ENCODE measurements at regions not wholly inside any gene's neighbourhood (a gene's known extent, or its start where the extent isn't known, plus 50 kb on each side); places are given as distances from the start of the nearest gene placed in this dataset.
"Not testable (repeated sequence)": the region's sequence is repeated elsewhere in the genome, so short reads cannot be mapped to it uniquely, and the experiment has no call there.

- DNase-seq: no peak
These were observed 84.3 kb upstream of the SHB start for GRCh38 chr9:38153152-38153909.

DNA sequence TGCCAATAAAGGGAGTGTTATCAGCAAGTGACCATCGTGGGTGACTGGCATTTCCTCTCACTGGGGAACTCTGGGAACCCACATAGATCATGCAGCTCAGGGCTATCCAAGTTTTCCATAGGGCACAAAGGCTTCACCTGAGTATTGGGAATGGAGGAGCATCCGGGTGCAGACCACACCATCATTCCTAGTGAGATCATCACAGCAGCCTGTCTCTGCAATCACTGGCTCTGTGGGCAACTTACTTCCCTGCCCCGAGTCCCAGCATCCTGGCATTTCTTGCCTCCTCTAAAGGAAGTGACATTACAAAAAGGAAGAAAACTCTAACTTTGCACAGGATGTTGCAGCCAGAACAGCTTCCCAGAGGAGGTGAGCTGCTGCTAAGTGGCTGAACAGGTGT lies 80.6 kb upstream of the SHB start:
- DNase-seq: no peak

DNA sequence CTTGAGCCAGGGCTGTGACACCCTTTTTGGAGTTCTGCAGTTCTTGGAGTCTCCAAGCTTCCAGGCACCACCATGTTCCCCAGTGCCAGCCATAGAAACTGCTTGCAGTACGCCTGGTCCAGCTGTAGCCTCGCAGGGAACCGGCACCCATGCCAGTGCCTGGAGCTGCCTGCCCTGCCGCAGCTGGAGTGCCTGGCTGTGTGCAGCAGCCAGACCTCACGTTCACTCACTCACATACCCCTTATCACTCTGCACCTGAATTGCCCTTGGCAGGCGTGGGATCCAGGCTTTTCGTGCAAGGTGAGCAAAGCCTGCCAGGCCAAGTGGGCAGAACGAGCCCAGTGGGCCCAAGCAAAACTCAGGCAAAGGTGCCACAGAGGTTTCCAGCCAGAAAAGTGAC lies 77.8 kb upstream of the SHB start:
- no peak for DNase-seq

DNA sequence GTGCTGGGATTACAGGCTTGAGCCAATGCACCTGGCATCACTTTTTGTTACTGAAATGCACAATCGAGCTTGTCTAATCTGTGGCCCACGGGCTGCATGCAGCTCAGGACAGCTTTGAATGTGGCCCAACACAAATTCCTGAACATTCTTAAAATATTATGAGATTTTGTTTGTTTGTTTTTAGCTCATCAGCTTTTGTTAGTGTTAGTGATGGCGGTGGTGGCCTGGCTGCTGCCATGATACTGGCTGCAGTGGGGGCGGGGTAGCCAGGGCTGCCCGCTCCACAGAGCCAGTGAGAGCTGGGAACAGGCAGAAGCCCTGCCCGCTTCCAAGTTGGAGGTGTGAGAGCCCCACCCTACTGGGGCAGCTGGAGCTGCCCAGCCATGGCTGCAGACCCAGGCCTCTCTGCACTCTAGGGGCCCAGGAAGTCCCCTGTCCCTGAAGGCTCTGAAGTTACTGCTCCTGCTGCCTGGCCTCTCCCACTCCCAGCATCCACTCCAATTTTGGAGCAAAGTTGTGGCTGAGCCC lies 76.6 kb upstream of the SHB start:
- DNase-seq: no peak

DNA sequence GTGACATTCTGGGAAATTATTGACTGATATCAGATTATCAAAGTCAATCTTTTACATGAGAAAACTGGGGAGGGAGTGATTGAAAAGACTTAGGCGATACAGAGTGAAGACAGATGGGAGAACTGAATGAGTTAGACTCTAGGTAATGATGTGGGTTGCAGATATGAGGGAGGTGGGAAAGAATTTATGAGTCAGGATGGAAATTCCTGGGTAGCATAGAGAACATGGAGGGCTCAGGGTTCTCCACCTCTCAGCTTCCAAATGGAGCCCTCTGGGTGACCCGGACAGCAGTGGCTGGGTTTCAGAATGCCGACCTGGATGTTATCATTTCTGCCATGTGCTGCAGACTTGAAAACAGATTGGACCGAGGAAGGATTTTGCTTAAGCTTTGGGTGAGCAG lies 75.4 kb upstream of the SHB start:
- DNase-seq: no peak

DNA sequence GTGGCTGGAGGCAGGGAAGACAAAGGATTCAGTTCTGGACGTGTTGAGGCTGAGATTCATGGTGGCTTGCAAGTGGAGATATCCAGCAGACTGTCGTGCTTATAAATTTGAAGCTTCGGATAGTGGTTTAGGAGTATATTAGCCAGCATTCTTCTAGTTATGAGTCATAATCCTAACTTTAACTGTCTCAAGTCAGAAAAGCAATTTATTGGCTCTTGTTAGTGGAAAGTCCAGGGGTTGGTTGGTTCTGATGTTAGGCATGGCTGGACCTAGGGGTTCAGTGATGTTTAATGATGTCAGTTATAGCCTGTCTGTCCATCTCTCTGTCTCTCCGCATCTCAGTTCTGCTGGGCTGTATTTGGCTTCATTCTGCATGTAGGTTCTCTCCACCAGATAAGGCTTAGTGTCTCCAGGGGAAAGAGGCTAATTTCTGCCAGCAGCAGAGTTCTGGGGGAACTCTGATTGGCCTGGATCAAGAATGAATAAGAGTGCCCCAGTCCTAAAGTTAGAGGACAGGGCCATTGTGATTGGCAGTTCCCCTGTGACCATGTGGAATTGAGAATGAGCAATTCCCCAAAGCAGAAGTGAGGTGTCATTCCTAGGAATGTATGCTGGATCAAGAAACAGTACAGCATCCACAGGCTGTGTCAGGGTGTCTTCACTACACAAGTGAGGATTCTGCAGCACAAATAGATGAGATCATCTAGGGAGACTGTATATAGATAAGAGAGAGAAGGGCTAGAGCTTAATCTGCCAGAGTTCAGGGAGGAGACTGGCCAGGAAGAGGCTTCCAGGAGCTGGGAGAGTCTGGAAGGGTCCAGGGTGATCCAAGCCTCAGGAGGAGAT lies 72.9 kb upstream of the SHB start:
- DNase-seq: no peak

DNA sequence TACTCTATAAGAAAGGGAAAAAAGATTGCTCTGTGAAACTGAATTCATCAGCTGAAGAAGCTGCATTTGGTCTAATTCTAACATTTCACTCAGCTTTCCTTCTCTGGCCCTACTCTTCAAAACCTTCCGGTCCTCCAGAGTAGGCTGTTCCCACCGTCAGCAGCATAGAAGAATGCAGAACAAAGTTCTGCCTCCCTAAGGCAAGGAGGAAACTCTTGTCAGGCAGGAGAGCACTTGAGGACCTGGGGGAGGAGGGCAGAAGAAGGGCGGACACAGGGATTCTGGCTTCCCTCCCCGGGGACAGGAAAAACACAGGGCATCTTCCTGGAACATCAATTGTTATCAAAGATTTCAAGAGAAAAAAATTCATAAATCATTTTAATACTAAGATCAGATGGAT lies 69.2 kb upstream of the SHB start:
- no peak for DNase-seq

DNA sequence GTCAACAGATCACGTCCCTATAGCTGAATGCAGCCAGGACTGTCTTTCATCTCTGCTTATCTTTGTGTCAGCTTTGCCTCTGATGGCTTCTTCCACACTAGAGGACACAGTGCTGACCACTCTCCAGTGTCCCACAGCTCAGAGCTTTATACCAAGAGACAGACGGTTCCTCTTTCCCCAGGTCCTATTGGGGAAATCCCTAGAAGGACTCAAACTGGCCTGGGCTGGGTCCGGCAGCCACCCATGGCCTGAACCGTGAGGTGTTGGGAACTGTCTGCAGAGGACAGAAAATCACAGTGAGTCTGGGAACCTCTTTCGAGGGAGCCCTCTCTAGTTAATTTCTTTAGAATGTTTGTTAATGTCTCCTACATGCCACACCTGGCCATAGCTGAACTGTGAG lies 68.3 kb upstream of the SHB start:
- DNase-seq: no peak

GRCh38 chr9:38136386-38136785 lies 67.4 kb upstream of the SHB start:
- no peak for DNase-seq

GRCh38 chr9:38134611-38135237 lies 65.7 kb upstream of the SHB start:
- DNase-seq: no peak

- DNase-seq: no peak
These were observed 64.6 kb upstream of the SHB start for GRCh38 chr9:38133595-38133994.

DNA sequence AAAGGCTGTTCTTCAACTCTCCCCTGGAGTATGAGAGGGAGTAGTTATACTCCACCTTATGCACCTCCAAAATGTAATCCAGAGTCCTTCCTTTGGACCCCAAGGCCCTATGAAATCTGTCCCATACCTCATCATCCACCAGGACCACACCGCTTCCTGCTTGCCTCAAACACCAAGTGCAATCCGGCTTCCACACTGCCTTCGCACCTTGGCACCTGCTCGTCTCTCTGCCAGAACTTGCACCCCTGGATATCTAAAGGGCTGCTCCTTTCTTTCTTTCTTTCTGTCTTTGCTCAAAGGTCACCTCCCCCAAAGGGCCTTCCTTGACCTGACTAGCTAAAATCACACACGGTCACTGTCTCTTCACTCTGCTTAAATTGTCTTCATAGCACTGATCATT lies 63.9 kb upstream of the SHB start:
- DNase-seq: no peak

DNA sequence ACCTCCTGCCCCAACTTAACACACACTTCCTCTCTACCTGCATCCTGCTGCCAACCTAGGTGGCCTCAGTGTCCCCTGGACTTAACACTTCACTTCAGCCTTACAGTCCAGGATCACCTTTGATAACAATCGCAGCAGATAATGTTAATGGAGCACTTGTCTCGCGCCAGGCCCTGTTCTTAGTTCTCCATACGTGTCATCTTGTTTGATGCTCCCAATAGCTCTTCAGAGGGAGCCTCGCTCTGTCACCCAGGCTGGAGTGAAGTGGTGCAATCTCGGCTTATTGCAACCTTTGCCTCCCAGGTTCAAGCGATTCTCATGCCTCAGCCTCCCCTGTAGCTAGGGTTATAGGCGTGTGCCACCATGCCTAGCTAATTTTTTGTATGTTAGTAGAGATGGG lies 62.7 kb upstream of the SHB start:
- no peak for DNase-seq

- no peak for DNase-seq
These were observed 61.7 kb upstream of the SHB start for GRCh38 chr9:38130724-38131123.

GRCh38 chr9:38129366-38129765 lies 60.3 kb upstream of the SHB start:
- no peak for DNase-seq

- DNase-seq: no peak
These were observed 59.8 kb upstream of the SHB start for GRCh38 chr9:38128752-38129270.

DNA sequence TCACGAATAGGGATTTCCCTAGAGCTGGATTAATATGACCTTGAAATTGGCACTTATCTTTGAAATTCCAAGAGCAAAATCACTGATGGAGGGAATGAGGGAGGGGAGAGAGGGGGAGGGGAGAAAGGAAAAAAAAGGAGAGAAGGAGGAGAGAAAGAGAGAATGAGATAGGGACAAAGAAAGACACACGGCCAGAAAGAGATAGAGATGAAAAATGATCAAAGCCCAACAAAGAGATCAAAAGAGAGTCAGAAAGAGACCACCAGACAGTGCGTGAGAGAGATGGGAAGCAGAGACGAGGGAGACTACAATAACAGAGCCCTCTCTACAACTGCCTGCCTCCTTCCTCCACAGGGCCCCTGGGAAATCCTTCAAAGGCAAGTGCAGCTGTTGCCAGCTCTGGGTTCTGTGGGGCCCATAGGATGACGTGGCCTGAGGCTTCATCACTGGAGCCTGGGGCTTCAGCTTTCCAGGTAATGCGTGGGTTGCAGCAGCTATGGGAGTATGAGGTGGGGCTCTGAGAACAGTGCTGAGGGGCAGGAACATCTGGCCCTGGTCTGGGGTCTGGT lies 58.3 kb upstream of the SHB start:
- no peak for DNase-seq

- DNase-seq: no peak
These were observed 57.7 kb upstream of the SHB start for GRCh38 chr9:38126730-38127129.

GRCh38 chr9:38125889-38126288 lies 56.9 kb upstream of the SHB start:
- DNase-seq: no peak

GRCh38 chr9:38123359-38123758 lies 54.3 kb upstream of the SHB start:
- not testable (repeated sequence) for DNase-seq

DNA sequence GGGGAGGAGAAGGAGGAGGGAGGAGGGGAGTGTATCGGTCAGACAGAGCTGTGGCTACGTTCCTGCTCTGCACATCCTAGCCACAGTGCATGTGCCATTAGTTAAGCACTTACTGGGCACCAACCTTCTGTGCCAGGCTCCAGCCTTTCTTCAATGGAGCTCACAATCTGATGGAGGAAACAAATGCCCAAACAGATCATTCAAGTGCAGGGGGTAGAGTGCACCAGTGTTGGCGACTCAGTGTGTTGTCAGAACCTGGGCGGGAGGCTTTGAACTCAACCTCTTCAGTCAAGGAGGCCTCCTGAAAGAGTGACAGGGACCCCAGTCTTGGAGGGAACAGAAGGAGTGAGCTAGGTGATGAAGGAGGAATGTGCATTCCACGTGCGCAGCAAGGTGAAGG lies 51.9 kb upstream of the SHB start:
- no peak for DNase-seq

DNA sequence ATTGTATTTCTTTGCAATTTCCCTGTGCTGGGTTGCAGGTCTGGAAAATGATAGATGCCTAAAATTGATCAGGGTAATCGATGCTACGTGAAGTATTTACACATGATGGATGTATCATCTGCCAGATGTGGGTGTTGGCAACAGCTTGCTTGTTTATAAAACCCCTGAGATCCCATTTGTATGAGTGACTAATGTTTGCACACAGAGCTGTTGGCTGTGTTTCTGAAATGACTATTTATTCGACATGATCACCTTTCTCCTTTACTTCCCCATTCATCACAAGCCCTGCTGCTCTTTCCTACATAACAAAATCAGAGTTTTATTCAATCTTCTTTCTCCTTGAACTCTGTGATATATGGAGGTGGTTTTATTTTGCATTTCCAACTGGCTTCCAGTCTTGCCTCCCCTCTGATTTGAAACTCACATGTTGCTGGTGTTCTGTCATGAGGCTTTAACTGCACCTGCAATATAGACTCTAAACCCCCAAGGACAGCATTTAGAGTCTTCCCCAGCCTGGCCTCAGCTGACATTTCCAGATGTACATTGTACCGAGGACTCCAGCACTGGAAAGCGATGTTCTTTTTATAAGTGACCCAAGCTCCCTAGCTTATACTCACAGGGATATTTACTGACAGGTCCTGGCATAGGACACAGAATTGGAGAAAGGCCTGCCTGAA lies 50.7 kb upstream of the SHB start:
- DNase-seq: no peak

All from NCI-H2227 treated with DMSO at 0.1 percent for 48 hours (cell line).